ENCODE measurements at regions not wholly inside any gene's neighbourhood (a gene's known extent, or its start where the extent isn't known, plus 50 kb on each side); places are given as distances from the start of the nearest gene placed in this dataset.

- Mint-ChIP-seq H3K27ac (no peak overlapping the region), H3K4me3 (no peak overlapping the region), H3K27me3 (ENCODE audit: low read depth) (no peaks in the 10 kb centered on the region), H3K4me1 (ENCODE audit: low read depth) (peaks cover 1% of the 10 kb centered on the region), H3K36me3 (ENCODE audit: low read depth) (no peaks in the 10 kb centered on the region), H3K9me3 (no peaks in the 10 kb centered on the region)
- no peak for DNase-seq (ENCODE audit: low spot score)
Measured at GRCh38 chr5:2257326-2258244, 374.9 kb upstream of the IRX4 start.

DNA sequence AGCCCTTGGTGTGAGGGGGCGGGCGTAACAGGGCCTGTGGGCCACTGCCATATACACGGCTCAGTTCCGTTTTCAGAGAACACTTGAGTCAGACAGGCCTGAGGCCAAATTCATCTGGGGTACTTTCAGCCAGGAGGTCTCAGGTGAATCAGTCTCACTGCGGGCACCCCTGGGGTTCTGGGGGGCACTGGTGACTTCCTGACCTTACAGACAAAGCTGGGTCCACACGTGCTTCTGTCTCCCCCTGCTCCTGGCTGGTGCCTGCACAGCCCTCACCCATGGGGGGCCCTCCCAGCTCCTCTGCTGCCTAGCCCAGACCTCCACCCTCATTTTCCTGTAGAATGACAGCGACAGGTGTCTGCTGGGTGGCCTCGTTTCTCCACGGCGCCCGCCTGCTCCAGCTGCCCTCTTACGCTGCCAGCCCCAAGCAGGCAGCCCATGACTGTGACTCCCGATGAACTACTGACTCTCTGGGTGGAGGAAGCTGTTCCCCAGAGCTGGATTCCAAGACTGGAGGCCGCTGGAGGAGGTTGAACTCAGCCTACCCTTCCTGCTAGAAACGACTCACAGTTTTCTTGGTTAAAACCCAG, 374.1 kb upstream of the IRX4 start:
- H3K27ac Mint-ChIP-seq: no peak overlapping the region
- H3K4me3 Mint-ChIP-seq: no peak overlapping the region
- peaks cover 1% of the 10 kb centered on the region for H3K4me1 Mint-ChIP-seq (ENCODE audit: low read depth)
- no peaks in the 10 kb centered on the region for H3K36me3 Mint-ChIP-seq (ENCODE audit: low read depth)
- H3K27me3 Mint-ChIP-seq (ENCODE audit: low read depth): no peaks in the 10 kb centered on the region
- no peak for DNase-seq (ENCODE audit: low spot score)
- H3K9me3 Mint-ChIP-seq: no peaks in the 10 kb centered on the region

DNA sequence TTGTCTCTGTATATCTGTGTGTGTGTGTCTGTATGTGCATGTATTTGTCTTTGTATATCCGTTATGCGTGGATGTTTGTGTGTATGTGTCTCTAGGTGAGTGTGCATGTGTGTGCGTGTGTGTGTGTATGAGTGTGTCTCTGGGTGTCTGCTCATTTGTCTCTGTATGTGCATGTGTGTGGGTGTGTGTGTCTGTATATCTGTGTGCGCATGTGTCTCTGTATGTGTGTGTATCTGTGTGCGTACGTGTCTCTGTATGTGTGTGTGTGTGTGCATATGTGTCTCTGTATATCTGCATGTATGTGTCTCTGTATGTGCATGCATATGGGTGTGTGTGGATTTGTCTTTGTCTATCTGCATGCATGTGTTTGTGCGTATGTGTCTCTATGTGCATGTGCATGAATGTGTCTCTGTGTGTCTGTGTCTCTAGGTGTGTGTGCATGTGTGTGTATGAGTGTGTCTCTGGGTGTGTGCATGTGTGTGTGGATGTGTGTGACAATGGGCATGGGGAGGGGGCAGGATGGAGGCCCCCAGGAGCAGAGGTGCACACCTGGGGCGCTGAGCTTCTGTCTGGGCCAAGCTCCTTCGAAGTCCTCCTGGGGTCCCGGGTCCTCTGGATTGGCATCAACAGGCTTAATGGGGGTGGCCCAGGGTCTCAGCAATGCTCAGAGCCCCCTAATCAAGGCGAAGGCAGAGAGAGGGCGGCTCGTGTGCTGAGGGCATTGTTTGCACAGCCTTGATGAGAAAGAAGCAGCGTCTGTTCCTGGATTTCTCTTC, 373.4 kb upstream of the IRX4 start:
- Mint-ChIP-seq H3K9me3 (no peaks in the 10 kb centered on the region), H3K36me3 (ENCODE audit: low read depth) (no peaks in the 10 kb centered on the region), H3K27me3 (ENCODE audit: low read depth) (no peaks in the 10 kb centered on the region), H3K4me3 (no peak overlapping the region), H3K4me1 (ENCODE audit: low read depth) (peaks cover 1% of the 10 kb centered on the region), H3K27ac (no peak overlapping the region)
- no peak for DNase-seq (ENCODE audit: low spot score)

DNA sequence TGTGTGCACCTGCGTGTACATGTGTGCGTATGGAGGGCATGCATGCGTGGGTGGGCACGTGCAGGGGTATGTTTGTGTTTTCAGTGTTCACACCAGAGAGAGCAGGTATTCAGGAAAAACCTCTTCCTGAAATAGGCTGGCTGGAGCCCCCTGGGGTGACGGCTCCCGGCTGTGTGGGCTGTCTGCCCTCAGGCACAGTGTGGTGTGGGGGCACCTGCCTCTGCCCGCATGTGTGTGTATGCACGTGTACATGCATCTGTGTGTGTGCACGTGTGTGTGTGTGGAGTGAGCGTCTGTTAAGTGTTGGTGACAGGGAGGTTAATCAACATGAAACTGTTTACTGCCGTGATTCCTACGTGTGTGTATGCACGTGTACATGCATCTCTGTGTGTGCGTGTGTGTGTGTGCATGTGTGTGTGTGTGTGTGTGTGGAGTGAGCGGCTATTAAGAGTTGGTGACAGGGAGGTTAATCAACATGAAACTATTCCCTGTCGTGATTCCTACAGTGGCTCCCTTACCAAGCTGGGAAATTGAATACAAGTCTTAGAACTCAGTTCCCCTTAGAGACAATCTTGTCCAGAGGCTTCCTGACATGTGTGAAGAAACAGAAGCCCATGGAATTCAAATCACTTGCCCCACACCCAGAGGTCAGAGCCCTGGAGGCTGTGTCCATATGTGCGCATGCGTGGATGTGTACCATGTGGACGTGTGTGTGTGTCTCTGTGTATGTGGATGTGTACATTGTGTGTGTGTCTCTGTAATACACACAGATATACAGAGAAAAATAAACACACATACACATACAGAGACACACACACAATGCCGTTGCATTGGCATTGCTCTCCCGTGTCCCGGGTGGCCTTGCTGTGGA, 372.4 kb upstream of the IRX4 start:
- Mint-ChIP-seq H3K27ac (no peak overlapping the region), H3K36me3 (ENCODE audit: low read depth) (no peaks in the 10 kb centered on the region), H3K27me3 (ENCODE audit: low read depth) (no peaks in the 10 kb centered on the region), H3K4me3 (no peak overlapping the region), H3K4me1 (ENCODE audit: low read depth) (peaks cover 1% of the 10 kb centered on the region), H3K9me3 (no peaks in the 10 kb centered on the region)
- no peak for DNase-seq (ENCODE audit: low spot score)

DNA sequence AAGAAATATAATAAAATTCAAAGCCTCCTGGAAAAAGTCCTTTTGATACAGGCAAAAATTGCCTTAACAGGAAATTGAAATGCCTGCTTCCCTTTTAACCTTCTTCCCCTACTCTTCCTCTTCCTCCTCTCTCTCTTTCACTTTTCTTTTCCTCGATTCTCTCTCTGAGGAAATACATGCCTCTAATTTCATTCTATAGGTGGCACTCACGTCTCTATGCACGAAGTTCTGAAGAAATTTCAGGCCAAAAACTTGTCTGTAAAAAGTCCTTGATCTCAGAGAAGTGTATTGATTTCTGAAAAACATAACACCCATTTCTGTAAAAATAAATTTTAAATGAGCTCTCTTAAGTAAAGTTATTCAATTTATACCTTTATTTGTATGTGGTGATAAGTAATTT, 371.7 kb upstream of the IRX4 start:
- Mint-ChIP-seq H3K9me3 (no peaks in the 10 kb centered on the region), H3K27me3 (ENCODE audit: low read depth) (no peaks in the 10 kb centered on the region), H3K4me3 (no peak overlapping the region), H3K4me1 (ENCODE audit: low read depth) (peaks cover 1% of the 10 kb centered on the region), H3K36me3 (ENCODE audit: low read depth) (no peaks in the 10 kb centered on the region), H3K27ac (no peak overlapping the region)
- no peak for DNase-seq (ENCODE audit: low spot score)

DNA sequence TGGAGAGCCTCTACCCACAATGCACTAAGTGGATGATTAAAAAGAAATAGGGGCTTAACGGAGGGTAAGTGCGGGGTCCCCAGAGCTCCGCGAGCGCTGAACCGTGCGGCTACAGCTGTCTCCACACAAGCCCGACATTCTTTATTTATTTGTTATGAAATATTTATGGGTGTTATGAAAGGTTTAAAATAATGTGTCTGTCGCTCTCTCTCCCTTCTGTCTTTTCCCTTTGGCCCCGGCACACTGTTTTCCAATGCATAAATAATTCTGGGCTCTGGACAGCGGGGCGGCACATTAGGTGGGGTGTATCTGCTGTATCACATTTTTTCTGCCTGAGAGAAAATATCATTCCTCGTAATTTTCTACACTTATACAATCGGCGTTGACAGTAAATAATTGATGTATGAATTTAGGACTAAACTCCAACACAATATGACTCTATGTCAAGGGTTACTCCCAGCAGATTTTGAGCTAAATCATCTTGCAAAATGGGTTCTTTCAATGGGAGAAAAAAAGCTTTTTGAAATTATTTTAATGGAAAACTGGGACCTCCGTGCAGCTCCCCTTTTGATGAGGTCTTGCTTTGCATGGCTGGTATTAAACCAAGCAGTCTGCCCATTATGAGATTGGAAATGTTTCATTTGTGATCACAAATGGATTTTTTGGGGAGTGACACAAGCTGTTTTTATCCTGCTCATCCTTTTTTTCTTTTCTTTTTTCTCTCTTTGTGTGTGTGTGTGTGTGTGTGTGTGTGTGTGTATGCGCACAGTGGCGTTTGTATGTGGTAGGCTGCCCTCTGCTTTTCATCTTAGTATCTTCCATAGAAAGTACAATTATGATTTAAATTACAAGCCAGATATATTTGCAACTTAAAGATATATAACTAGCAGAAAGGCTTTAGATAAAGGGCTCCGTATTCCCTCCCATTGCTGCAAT, 370.6 kb upstream of the IRX4 start:
- peaks cover 1% of the 10 kb centered on the region for H3K4me1 Mint-ChIP-seq (ENCODE audit: low read depth)
- DNase-seq (ENCODE audit: low spot score): no peak
- no peaks in the 10 kb centered on the region for H3K9me3 Mint-ChIP-seq
- H3K36me3 Mint-ChIP-seq (ENCODE audit: low read depth): no peaks in the 10 kb centered on the region
- H3K27me3 Mint-ChIP-seq (ENCODE audit: low read depth): no peaks in the 10 kb centered on the region
- no peak overlapping the region for H3K27ac Mint-ChIP-seq
- no peak overlapping the region for H3K4me3 Mint-ChIP-seq

DNA sequence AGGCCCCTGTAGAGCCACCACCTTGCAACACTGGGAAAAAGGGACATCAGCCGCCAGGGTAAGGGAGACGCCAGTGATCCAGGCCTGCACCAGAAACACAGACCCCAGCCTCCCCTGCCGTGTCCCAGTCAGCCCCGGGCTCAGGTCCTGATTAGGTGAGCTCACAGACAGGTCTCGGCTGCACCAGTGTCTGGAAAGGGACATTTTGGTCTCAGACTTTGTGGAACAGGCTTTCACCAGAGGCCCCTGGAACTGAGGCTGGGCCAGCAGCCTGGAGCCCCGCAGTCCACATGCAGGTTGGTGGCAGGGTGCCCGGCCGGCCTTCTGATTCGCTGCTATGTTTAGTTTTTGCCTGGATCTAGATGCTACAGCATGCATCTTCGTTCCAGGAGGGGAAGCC, 369.0 kb upstream of the IRX4 start:
- Mint-ChIP-seq H3K9me3 (no peaks in the 10 kb centered on the region), H3K4me1 (ENCODE audit: low read depth) (peaks cover 1% of the 10 kb centered on the region), H3K4me3 (no peak overlapping the region), H3K27me3 (ENCODE audit: low read depth) (no peaks in the 10 kb centered on the region), H3K36me3 (ENCODE audit: low read depth) (no peaks in the 10 kb centered on the region), H3K27ac (no peak overlapping the region)
- no peak for DNase-seq (ENCODE audit: low spot score)

- no peak overlapping the region for H3K4me3 Mint-ChIP-seq
- H3K27me3 Mint-ChIP-seq (ENCODE audit: low read depth): no peaks in the 10 kb centered on the region
- no peaks in the 10 kb centered on the region for H3K36me3 Mint-ChIP-seq (ENCODE audit: low read depth)
- no peak overlapping the region for H3K27ac Mint-ChIP-seq
- peaks cover 1% of the 10 kb centered on the region for H3K4me1 Mint-ChIP-seq (ENCODE audit: low read depth)
- DNase-seq (ENCODE audit: low spot score): no peak
- H3K9me3 Mint-ChIP-seq: no peaks in the 10 kb centered on the region
Measured at GRCh38 chr5:2251298-2251697, 368.6 kb upstream of the IRX4 start.

DNA sequence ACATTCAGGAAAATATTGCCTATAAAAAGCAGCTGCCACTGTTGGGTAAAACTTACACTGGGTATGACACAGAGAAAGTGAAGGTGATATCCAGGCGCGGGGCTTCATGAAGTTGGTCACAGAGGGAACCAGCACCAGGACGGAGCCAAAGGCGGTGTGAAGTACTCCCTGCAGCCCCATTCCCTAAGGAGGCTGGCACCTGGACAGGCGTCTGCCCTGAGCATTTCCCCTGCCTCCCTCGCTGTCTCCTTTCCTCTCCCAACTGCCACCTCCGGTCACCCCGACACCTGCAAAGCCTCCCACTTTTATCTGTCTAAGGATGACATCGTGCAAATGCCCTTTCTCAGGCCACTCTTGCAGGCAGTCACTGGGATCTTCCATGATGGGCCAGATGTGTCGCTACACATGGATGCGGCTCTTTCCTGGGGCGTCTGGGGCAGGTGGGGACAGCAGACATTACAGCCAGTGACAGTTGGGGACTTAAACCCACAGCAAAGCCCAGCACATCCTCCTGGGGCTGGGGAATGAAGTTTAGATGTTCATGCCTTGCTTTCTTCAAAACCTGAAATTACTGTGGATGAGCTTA, 367.7 kb upstream of the IRX4 start:
- no peak overlapping the region for H3K27ac Mint-ChIP-seq
- H3K27me3 Mint-ChIP-seq (ENCODE audit: low read depth): no peaks in the 10 kb centered on the region
- no peak for DNase-seq (ENCODE audit: low spot score)
- no peaks in the 10 kb centered on the region for H3K36me3 Mint-ChIP-seq (ENCODE audit: low read depth)
- H3K9me3 Mint-ChIP-seq: no peaks in the 10 kb centered on the region
- peaks cover 1% of the 10 kb centered on the region for H3K4me1 Mint-ChIP-seq (ENCODE audit: low read depth)
- H3K4me3 Mint-ChIP-seq: no peak overlapping the region

GRCh38 chr5:2249442-2249841, 366.7 kb upstream of the IRX4 start:
- Mint-ChIP-seq H3K27me3 (ENCODE audit: low read depth) (no peaks in the 10 kb centered on the region), H3K27ac (no peak overlapping the region), H3K4me3 (no peak overlapping the region), H3K36me3 (ENCODE audit: low read depth) (no peaks in the 10 kb centered on the region), H3K9me3 (no peaks in the 10 kb centered on the region), H3K4me1 (ENCODE audit: low read depth) (peaks cover 1% of the 10 kb centered on the region)
- DNase-seq (ENCODE audit: low spot score): no peak

DNA sequence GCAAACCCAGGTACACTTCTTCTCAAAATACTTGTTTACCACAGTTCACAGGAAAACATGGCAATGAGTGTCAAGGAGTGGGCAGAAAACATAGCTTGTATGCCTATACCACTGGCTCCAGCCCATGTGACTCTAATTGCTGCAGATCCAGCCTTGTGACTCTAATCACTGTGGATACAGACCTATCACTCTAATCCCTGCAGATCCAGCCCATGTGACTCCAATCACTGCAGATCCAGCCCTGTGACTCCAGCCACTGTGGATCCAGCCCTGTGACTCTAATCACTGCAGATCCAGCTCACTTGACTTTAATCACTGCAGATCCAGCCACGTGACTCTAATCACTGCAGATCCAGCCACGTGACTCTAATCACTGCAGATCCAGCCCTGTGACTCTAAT, 366.3 kb upstream of the IRX4 start:
- Mint-ChIP-seq H3K36me3 (ENCODE audit: low read depth) (no peaks in the 10 kb centered on the region), H3K27me3 (ENCODE audit: low read depth) (no peaks in the 10 kb centered on the region), H3K27ac (no peak overlapping the region), H3K9me3 (no peaks in the 10 kb centered on the region), H3K4me3 (no peak overlapping the region), H3K4me1 (ENCODE audit: low read depth) (no peaks in the 10 kb centered on the region)
- no peak for DNase-seq (ENCODE audit: low spot score)

- Mint-ChIP-seq H3K27me3 (ENCODE audit: low read depth) (no peaks in the 10 kb centered on the region), H3K9me3 (no peaks in the 10 kb centered on the region), H3K36me3 (ENCODE audit: low read depth) (no peaks in the 10 kb centered on the region), H3K4me3 (no peak overlapping the region), H3K4me1 (ENCODE audit: low read depth) (no peaks in the 10 kb centered on the region), H3K27ac (no peak overlapping the region)
- DNase-seq (ENCODE audit: low spot score): no peak
Measured at GRCh38 chr5:2242539-2242938, 359.8 kb upstream of the IRX4 start.

All from T-helper 2 cell treated with Interferon-gamma antibody and Interleukin-4, amounts not matched to agents 5 μg/mL and 100 μg/mL, for 36 hours (primary cell).